Anterior cingulate cortex (tissue), 58 donors: ENCODE measurements at regions not wholly inside any gene's neighbourhood (a gene's known extent, or its start where the extent isn't known, plus 50 kb on each side); places are given as distances from the start of the nearest gene placed in this dataset.
"Not testable (repeated sequence)": the region's sequence is repeated elsewhere in the genome, so short reads cannot be mapped to it uniquely, and the experiment has no call there.

Experiments
- DNase-seq, 58 donors: peaks; one replicate each; lab custom pipeline; 2025; lab: John Stamatoyannopoulos, UW

GRCh38 chr5:23963449-23963848, 456.0 kb downstream of the PRDM9 start:
- no peak for DNase-seq

DNA sequence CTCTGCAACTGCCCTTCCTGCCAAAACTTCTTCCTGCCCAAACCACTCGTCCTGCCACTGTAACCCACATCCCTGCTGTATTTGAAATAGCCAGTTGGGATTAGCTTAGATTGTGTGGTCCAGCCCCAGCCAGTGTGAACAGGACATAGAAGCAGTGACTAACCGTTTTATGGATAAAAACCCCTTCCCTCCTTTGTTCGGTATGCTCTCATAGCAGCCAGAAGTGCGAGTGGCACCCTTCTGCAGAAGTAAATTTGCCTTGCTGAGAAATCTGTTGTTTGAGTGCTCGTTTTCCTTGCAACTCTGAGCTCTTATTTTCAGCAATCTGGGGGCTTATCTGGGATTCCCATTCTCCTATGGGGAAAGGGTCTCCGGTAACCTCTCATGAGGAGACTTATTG, 470.0 kb downstream of the PRDM9 start:
- DNase-seq: no peak

DNA sequence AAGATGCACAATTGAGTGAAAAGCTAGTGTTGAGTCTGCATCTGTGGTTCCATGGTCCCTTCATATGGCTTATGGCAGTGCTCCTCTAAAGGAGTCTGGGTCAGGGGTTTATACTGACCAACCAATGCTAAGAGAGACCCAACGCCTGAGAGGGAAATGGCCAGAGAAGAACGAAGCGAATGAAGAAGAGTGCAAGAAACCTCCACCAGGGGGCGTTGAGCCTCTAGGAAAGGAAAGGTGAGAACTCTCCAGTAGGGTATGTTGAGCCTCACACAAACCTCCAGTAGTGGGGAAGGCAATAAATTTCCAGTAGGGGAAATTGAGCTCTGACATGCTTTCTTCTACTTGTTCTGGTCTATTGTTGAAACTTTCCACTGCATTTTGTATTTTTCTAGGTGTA, 470.6 kb downstream of the PRDM9 start:
- no peak for DNase-seq

DNA sequence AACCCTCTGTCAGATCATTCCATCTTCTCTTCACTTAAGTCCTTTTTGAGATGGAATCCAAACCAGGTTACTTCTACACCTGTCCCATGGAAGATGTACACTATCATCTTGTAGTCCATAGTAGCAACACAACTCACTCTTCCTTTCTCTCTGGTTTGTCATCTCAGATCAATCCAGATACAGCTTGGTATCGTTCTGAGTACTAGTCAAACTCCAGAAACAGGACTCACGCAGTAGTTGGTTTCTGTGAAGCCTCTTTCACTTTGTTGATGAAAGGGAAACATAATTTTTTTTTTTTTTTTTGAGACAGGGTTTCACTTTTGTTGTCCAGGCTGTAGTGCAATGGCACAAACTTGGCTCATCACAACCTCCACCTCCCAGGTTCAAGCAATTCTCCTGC, 484.0 kb downstream of the PRDM9 start:
- no peak for DNase-seq

GRCh38 chr5:23994581-23995370, 487.4 kb downstream of the PRDM9 start:
- no peak for DNase-seq

- no peak for DNase-seq
Observed at GRCh38 chr5:23996525-23996924, 489.1 kb downstream of the PRDM9 start.

DNA sequence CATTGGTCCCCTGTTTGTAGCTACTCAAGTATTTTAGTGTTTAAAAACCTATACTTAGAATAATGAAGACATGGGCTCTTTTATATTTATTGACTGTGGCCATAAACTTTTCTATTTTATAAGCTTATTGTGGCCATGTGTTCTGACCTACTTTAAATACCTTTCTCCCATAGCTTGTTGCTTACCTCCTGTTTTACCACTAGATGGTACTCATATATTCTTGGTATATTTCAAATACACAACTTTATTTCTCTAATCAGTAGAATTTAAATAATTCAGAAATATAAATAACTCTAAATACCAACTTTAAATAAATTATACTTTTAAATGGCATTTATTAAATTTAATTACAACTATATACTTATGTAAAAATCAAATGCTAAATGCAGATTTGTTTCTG, 498.0 kb downstream of the PRDM9 start:
- DNase-seq: no peak

DNA sequence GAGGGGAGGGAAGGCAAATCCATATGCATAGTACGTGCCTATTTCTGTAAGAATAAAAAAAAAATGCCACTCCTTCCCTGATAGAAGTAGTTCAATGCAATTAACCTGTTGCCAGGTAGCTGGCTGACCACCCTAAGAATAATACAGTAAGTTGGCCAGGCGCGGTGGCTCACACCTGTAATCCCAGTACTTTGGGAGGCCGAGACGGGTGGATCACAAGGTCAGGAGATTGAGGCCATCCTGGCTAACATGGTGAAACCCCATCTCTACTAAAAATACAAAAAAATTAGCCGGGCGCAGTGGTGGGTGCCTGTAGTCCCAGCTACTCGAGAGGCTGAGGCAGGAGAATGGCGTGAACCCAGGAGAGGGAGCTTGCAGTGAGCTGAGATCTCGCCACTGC, 510.3 kb downstream of the PRDM9 start:
- DNase-seq: not testable (repeated sequence)

DNA sequence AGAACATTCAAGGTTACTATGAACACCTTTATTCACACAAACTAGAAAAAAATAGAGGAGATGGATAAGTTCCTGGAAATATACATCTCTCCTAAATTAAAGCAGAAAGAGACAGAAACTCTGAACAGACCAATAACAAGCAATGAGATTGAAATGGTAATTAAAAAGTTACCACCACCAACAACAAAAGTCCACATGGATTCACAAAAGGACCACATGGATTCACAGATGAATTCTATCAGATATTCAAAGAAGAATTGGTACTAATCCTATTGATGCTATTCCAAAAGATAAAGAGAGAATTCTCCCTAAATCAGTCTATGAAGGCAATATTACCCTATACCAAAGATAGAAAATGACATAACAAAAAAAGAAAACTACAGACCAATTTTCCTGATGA, 518.9 kb downstream of the PRDM9 start:
- DNase-seq: no peak

GRCh38 chr5:24042688-24043087, 535.3 kb downstream of the PRDM9 start:
- DNase-seq: no peak

GRCh38 chr5:24045046-24045445, 537.6 kb downstream of the PRDM9 start:
- no peak for DNase-seq

GRCh38 chr5:24053737-24054136, 546.3 kb downstream of the PRDM9 start:
- DNase-seq: no peak

DNA sequence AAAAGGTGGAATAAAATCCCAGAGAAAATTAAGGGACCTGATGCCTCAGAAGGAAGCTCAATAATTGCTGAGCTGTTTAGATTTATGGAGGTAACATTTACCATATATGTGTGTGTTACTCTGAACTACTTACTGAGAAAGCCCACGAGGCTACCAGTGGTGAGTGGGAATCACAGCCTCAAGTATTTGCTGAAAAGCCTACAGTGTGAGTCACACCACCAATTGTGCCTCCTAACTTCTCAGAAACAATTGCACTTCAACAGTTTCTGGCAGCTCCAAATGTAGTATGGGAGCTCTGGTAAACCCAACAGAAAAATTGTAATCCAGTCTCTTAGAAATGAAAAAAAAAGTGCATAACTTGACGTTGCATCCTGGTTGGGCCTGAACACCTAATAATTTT, 551.6 kb downstream of the PRDM9 start:
- DNase-seq: no peak

DNA sequence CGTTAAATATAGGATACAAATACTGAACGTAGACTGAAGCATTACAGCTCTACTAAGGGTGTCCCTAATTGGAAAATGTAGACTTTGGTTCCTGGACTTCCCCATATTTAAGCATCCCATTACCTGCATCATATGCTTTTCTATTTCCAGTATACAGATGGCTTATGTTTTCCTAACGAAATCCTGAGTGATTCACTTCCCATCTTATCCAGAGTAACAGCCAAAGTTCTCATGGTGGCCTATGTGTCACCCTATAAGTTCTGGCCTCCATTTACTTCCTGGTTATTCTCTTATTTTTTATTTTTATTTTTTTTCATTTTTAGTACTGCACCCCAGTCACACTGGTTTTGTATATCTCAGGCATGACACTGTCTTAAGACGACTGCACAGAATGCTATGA, 552.3 kb downstream of the PRDM9 start:
- no peak for DNase-seq

DNA sequence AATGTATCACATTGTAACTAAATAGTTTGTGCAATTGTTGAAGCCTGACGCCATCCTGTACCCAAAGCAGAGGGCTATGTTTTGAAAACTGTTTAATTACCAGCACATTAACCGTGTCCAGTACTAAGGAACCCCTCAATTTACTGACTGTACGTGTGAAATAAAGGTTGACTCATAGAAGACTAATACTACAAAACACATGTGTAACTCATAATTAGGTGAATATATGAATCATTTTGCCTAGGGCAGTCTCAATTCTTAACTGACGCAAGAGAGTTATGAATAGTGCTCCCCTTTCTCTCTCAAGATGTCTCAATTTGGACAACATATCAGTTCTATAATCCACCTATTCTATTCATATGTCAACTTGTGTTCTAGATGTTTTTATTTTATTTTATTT, 558.4 kb downstream of the PRDM9 start:
- DNase-seq: no peak

GRCh38 chr5:24067208-24067607, 559.8 kb downstream of the PRDM9 start:
- no peak for DNase-seq

- no peak for DNase-seq
Observed at GRCh38 chr5:24068524-24068923, 561.1 kb downstream of the PRDM9 start.

DNA sequence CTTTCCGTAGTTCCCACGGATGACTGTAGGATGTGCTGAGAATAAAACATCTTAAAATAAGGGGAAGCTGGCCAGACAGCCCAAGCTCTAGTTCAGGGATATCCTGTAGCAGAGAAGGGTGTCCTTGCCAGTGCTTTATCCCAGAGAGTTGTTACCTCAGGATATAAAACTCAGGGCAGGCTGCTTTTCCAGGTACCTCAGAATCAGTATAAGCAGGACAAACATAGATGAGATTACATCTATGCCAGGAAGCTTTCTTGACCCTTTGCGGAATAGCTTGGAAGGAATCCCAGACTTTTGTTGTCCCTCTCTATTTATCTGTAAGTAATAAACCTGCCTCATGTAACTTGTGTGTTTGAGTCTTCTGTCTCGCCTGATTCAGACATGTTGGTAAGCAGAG, 565.7 kb downstream of the PRDM9 start:
- DNase-seq: no peak

DNA sequence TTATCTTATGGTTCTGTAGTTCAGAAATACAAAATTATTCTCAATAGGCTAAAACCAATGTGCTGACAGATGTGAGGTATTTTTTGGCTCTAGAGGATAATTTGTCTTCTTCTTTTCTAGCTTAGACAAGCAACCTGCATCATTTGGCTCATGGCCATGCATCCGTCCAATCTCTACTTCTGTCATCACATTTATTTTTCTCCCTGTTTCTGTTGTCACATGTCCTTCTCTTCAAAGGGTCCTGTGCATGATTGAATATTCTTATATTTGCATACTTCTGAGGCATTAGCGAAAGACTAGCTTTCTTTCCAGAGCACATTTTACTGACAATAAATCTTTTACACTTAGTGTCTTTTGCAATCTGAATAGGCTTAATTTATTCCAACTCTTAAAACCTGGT, 564.7 kb downstream of the CDH10 start:
- DNase-seq: no peak

GRCh38 chr5:24094081-24094679, 550.6 kb downstream of the CDH10 start:
- no peak for DNase-seq

DNA sequence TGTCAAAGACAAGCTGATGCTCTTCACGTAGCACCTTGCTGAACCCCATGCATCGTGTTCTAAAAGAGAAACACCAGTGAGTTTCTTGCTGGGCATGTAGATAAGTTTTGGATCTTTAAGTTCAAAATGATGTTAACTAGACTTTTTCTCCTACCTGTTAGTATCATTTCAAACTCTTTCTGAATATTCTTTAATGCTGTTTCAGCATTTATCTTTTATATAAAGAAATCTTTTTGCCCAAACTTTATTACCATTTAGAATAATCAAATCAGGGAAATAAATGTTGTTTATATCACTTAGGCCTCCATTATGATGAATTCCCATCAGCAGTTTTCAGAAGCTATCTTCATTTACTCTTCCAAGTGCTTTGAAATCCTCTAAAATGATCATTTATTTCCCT, 542.8 kb downstream of the CDH10 start:
- DNase-seq: no peak

- DNase-seq: no peak
Observed at GRCh38 chr5:24103451-24104023, 541.2 kb downstream of the CDH10 start.
